8988T (cell line): ENCODE measurements at regions not wholly inside any gene's neighbourhood (a gene's known extent, or its start where the extent isn't known, plus 50 kb on each side); places are given as distances from the start of the nearest gene placed in this dataset.

ENCODE experiments used
- DNase-seq: peaks from one replicate; pipeline ENCODE4 v3.0.0; 2011

DNA sequence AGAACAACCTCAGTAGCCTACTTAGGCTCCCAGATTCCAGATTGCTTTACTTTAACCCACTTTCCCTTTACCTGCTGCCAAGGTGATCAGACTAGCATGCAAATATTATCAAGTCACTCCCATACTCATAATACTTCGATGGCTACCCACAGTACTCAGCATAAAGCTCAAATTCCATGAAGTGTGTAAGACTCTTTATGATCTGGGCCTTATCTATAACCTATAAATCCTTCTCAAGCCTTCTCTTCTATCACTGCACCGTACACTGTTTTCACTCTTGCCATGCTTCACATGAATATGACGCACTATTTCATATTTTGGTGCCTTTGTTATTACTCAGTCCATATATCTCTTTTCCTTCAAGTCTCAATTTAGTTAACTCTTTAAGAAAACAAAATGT is 135.2 kb upstream of the TARS1 start:
- no peak for DNase-seq

DNA sequence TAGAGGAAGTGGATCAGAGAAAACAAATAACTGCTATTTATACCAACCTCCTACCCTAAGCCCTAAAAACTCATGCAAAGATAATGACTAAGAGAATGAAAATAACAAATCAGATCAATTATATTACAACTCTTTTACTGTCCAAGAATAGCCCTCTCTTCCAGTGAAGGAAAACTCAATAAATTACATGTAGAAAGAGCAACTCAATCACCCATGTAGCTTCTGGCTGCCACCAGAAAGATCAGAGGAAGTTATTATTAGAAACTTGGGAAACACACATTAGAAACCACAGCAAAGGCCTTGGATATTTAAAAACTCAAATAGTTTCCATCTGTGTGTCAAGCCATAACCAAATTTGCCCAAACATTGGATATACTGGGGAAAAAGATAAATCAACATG is 134.0 kb upstream of the TARS1 start:
- no peak for DNase-seq

DNA sequence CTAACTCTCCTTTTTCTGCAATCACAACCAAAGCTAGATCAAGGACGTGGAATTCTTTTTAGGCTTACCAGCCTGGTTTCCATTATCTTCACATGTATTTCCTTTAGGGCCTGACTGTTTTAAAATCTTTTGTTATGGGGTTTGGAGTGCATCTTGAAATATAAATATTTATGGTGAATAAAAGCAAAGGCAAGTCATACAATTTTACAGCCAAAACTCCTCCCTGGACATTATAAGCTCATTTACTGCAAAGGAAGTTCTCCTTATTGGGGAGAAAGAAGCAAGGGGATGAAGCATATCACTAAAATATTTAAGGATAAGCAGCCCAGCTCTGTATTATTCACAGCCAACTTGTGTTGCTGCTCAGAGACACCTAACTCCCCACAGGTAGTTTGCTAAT is 132.2 kb upstream of the TARS1 start:
- DNase-seq = no peak

DNA sequence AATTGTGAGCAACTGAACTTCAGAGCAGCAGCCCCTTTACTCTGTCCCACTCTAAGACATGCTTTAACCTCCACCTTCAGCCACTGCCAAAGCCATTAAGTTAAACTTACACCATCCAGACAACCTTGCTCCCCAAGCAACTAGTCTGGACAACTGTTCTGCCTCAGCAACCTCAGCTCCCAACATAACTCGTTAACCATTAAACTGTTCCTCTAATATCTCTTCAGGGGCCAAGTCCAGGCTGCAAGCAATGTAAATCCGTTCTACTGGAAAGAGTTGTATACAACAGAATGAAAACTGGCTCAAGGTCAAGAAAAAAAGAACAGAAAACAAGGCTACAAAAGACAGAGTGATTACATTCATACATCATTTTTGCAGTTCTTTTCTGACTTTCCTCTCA is 131.7 kb upstream of the TARS1 start:
- no peak for DNase-seq

DNA sequence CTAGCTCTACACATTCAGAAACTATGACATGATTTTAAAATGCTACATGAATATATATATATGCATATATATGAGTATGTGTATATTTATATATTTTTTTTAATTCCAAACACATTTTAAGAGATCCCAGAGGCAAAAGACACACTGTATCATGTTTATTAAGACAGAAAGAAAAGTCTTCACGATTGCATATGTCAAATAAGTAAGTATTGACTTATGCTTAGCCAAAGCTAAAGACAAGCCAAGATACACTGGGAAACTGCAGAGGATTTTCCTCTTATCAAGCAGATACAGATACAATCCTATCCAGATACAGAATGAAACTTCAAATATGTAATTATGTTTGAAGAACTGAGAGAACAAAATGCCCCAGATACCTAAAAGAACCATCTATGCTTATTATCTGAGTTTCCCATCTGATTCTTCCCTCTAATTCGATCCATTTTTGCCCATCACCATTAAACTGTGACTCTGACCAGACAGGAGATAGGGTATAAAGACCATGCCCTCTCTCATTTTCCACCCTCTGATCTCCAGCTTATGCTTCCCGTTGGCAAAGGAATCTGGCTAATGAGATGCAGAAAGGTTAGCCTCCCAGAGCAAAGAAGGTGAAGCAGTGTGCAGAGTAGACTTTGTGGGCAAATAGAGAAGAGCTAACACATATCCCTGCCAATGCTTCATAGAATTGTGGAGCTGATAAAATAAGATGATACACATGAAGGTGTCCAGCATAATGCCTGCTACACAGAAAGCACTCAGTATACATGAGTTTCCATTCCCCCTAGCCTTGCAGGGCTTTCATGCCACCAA is 131.0 kb upstream of the TARS1 start:
- no peak for DNase-seq

DNA sequence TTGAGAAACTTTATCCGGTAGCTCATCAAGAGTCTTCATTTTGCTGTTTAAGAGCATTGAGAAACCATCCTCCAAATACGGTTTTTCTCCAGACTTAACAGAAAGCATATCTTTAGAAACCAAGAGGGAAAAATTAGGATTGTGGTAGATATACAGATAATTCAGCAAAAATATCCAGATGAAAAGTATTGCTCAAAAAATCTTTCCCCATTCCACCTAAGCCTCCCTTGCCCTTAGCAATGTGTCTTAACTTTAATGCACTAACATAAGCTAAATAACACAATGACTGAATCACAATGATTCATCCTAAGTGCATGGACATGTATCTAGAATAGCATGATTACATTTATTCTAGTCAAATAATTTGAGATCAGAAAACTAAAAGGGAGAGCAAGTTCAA is 130.3 kb upstream of the TARS1 start:
- no peak for DNase-seq

DNA sequence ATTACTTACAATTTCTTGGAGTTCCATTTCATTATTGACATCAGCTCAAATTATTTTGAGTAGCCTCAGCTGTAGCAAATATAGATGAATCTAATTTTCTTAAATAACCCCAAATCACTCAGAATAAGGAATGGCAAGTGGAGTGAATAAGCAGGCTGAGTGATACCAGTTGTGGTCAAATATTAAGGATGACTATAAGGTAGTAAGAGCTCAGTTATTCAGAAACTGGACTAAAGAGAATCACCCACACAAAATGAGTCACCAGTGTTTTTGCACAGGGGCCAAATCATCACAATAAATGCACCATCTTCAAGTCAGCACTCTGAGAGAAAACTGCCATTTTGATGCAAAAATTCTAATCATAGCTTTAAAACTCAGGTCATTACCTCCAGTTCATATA is 128.9 kb upstream of the TARS1 start:
- no peak for DNase-seq

DNA sequence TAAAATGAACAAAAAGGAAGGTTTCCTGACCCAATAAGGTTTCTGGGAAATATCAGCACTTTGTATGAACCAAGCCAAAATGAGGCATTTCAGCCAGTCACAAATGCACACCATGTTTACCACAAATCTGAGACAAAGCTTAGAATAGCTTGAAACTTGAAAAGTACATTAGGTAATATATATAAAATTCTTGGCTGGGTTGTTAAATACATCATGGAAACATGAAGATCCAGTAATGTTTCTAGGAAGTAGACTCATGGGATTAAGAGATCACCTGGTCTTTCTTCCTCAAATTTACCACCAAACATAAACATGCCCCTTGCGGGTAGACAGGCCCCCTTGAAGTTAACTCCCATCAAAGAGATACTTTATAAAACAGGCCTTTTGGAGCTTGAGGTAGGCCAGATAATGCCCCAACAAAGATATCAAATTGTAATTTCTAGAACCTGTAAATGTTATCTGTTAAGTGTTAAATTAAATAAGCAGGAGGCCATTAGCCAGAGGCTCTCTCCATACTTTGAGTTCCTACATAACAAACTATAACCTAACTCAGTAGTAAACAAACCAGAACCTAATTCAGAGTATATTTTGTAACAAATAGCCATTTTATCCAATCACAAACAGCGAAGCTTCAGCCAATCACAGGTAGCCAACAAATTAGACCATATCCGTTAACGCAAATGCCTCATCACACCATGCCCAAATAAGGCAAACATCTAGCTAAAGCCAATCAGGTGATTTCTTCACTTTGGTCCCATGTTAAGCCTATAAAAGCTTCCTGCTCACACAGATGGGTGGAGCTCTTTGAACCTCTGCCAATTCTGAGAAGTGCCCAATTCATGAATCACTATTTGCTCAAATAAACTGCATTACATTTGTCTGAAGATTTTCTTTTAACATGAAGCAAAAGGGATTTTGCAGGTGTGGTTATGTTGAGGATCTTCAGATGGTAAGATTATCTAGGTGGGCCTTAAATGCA is 127.9 kb upstream of the TARS1 start:
- no peak for DNase-seq

DNA sequence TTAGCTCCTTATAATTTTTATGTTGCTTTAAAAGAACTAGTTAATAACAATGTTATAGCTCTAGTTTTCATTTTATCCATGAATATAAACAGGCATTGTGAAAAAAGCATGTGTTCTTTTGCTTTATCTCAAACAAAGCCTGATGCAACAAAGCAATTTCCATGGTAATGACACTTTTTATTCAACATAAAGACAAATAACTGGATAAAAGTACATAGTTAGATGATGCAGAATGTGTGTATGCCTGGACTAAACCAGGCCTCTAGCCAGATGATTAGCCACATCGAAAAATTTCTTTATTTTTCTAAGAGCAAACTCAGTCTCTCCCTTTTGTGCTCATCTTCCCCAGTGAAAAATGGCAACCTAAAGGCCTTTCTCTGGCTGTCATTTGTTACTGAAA is 125.6 kb upstream of the TARS1 start:
- DNase-seq = no peak

DNA sequence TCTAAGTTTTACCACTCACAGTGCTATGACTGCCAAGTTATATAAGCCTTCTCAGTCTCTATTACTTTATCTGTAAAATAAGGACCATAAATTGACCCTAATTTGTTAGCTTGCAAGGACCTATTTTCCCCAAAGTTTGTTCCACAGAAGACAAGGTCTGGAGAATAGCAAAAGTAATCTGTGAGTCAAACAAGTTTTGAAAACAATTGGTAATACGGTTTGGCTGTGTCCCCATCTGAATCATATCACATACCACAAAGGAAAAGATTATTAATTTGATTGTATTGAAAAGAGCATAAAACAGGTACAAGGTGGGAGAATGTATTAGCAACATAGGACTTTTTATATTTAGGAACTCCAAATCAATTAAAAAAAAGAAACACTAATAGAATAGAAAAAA is 124.0 kb upstream of the TARS1 start:
- DNase-seq = no peak

DNA sequence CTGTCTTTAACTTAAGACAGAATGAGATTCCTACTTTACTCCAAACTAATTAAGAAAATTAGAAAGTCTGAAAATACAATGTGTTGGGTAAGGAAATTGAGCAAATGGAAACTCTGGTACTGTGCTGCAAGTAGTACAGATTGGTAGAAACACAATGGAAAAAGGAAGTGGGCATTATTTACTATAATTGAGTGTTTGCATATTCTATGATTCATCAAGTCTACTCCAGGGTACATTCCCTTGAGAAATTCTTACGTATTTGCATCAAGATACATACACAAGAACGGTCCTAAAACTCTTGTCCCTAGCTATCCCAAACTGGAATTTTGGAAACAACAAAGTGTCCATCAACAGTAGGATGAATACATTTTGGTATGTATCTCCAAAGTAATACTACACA is 123.5 kb upstream of the TARS1 start:
- no peak for DNase-seq

DNA sequence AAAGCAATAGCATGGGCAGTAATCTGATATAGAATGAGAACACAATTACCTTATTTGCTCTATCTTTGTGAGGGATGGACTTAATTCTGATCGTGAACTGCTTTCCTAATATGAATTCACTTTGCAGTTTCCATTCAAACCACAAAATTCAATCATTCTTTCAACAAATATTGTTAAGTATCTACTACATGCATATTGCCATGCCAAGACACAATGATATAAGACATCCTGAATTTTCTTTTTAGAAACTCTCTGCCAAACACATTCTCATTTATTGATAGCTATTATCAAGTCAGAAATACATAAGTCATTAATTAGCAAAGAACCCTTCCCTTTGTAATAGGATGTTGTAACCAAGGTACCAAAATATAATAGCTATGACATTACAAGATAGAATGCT is 121.6 kb upstream of the TARS1 start:
- DNase-seq = no peak

DNA sequence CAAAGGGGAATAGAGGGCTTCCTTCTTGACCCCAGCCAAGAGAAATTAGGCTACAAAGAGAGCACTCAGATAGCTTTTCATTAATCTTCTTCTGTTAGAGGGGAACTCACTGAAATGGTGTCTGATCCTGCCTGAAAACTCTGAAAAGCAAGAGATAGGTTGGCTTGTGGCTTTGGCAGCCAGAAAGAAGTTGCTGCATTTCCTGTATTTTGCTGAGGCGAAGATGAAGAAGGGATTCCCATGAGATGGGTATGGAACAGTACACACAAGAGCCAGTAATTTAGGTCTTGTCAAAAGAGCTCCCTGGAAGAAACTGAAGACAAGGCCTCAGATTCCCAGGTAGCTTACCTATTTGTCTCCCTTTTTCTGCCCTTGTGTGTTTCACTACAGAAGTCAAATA is 120.9 kb upstream of the TARS1 start:
- no peak for DNase-seq

DNA sequence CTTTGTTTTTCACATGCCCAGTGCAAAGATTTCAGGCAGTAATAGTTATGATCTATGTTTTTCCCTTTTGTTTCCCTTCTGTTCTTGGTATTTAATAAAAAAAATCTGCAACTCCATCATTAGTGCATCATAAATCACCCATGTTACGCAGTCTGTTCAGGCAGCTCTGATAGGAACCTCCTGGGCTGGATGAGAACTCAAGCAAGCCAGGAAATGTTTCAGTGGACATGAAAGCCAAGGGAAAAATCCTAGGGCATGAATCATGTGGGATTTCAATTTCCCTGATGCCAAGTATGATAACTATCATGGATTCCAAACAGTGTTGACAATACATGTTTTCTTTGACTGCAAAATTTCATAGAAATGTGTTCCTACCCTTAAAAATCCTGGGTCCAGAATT is 119.7 kb upstream of the TARS1 start:
- peak; percentile 21 for DNase-seq

DNA sequence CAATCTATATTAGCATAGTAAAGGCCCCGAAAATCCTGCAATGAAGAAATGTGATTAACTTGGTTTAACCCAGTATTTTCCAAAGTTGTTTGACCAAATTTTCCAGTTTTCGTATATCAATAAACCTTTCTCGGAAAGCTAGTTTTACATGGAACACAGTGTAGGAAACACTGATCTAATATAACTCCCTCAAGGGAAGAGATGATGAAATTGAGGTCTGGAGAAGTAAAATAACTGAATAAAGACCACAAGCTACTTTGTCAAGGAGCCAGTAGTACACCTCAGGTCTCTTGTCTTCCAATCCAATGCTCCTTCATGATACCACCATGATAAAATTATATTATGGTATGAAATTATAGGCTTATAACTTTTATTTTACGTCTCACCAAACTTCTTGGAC is 118.1 kb upstream of the TARS1 start:
- no peak for DNase-seq

DNA sequence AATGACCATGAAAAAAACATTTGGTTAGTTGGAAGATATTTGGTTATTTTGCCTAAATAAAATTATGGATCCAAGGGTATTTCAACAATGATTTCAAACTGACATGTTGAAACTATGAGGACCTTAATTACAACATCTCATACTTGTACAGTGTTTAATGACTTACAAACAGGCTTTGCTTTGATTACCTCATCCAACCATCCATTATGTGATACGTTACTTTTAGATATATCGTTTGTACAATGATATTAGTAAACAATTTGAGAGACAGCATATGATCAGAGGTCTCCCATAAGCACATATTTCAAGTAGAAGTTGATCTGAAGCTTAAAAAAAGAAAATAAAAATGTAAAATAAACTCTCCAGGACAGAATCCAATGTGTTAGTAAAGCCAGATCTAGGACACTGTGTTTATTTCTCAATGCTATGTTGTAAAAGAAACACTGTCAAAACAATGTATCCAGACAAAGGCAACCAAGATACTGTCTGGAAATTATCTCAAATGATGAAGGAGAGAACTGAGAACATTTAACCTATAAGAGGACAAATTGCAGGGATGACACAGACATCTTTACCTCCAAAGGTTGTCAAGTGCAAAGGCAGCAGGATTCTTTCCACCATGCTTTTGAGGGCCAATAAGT is 116.0 kb upstream of the TARS1 start:
- DNase-seq = no peak

DNA sequence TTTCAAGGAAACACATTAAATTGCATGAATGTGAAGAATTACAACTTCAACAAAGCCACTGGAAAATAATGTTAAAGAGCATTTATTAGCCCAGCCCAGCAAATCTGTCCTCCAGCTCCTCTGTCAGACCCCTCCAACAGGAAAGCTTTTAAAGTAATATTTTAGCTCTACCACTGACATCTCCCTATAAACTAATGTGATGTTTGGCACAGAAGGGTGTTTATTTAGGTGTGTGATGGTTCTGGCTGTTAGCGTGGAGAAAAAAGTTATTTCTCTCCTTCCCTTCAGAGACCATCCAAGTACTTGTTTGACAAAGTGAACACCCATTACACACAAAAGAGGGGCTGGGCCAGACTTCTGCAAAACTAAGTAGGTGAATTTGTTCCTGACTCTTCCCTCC is 111.9 kb upstream of the TARS1 start:
- DNase-seq = no peak

DNA sequence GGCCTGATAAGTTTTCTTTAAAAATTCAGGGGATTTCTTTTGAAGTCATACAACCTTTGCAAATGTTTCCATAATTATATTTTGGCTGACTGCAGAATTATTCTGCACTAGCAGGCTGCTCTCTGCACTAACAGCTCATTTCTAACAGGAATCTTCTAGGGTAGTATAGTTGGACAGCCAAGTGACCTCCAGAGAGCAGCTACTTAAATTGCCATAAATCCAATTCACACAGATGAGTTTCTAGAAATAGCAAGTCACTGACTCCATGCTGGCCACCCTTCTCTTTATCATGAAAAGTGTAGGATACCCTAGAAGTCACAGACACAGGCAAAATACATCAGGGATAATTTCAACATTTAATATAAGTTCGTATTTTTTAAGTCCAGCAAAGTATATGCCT is 110.9 kb upstream of the TARS1 start:
- DNase-seq = no peak

DNA sequence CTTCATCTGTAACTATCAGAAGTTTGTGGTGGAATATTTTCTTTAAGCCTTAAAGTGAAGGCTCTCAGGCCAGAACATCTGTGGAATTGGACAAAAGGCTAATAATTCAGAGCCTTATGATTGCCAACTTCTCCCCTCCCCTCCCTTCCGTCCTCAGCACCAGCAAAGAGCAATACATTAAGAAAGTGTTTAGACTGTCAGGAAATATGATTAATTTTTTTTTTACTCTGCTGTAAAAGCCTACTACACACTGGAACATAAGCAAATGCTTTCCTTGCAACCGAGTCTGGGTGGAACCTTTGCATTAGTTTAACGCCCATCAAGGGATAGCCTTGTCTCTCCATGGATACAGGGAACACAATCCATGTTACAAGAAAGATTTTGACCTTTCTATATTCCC is 110.3 kb upstream of the TARS1 start:
- no peak for DNase-seq

DNA sequence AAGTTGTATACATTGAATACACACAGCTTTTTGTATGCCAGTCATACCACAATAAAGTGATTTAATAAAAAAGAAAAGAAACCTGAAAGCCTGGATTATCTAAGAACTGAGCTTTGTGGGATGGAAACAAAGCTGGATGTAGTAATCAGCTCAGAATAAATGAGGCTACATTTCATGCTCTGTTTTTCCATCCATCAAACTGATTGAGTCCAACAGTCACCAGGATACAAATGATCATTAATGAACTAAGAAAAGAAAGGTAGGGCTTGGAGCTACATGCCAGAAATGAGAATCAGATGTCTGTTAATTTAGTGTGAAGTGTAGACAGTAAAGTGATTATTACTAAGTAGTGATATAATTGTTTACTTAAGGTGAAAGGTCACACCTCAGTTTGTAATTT is 109.8 kb upstream of the TARS1 start:
- DNase-seq = no peak

DNA sequence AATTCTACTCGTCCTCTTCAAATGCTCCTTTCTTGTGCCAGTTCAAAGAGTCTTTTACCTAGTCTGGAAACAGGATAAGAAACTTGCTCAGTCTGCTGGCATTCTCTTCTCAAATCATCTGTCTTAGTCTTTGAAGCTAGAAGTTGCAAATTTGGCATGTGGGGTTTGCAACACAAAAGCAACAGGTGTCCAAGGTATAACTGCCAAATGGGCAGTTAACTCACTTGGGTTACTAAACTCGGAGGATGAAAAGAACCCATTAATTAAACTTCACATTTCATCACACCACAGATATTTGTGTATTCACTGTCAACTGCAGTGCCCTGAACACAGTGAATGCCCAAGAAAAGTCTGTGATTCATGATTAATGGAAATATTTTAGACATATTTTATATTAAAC is 108.0 kb upstream of the TARS1 start:
- no peak for DNase-seq

DNA sequence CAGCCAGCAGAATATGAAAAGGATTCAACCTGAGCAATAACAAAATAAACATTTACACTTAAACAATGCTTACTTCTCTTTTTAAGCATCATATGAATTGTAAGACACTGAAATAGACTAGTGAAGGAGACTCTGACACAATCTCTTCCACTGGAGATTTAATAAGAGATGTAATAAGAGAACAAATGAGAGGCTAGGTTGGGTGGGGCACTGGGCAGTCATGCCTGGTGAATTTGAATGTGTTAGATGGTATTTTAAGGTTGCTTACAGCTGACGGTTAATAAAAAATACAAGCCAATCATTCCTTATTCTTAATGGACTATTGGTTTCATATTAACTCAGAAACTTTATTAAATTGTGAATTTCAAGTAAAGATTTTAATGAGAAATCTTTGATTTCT is 105.9 kb upstream of the TARS1 start:
- no peak for DNase-seq

DNA sequence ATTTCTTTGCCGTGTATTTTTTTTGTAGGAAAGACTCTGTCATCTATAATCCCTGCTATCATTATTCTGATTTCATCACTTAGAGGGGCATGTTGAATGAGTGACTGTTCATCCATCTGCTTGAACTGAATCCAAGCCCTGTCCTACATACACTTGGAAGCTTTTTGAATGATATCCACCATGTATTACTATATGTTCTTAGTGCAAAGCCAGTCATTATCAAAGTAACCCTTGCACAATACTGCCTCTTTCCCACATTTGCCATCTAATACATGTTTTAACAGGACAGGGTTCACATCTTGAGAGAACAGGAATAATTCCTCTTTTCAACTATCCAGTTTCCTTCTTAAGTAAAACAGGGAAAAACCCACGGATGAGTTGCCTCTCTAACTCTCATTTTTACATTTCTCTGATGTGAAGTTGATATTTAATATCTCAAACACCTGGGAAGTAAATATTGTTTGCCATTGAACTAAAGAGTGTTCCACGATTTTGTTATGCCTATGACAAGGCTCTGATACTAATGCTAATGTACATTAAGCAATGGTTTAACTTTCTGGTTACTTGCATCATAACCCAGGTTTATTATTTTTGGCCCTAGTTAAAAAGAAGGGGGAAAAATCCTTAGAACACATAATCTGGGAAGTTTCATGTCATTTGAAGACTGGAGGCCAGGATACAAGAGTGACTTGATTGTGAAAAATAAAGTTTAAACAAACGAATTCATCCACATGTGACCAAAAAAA is 103.7 kb upstream of the TARS1 start:
- DNase-seq = no peak
